ENCODE measurements at regions not wholly inside any gene's neighbourhood (a gene's known extent, or its start where the extent isn't known, plus 50 kb on each side); places are given as distances from the start of the nearest gene placed in this dataset.

DNA sequence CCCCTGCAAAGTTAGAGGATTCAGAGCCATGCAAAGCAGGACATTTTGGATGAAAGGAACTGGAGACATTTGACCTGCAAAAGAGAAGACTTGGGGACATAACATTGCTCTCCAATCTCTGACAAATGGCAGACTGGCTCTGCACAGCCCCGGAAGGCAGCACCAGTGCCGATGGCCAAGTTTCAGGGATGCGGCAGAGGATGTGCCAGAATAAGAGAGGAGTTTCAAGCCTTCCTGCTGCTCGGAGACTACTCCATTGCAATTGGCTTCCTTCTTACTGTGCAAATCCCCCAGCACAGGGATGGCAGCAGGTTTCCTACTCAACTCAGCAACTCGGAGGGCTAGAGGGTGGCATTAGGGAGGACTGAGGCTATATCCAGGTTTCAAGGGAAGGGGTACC, 268.8 kb upstream of the ZMIZ1 start:
- no peak overlapping the region for H3K27ac Mint-ChIP-seq (ENCODE audit: unreplicated experiment)
- TF ChIP-seq, protein P1, sequence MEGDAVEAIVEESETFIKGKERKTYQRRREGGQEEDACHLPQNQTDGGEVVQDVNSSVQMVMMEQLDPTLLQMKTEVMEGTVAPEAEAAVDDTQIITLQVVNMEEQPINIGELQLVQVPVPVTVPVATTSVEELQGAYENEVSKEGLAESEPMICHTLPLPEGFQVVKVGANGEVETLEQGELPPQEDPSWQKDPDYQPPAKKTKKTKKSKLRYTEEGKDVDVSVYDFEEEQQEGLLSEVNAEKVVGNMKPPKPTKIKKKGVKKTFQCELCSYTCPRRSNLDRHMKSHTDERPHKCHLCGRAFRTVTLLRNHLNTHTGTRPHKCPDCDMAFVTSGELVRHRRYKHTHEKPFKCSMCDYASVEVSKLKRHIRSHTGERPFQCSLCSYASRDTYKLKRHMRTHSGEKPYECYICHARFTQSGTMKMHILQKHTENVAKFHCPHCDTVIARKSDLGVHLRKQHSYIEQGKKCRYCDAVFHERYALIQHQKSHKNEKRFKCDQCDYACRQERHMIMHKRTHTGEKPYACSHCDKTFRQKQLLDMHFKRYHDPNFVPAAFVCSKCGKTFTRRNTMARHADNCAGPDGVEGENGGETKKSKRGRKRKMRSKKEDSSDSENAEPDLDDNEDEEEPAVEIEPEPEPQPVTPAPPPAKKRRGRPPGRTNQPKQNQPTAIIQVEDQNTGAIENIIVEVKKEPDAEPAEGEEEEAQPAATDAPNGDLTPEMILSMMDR (IDR thresholded peaks at IDR 0.05; ENCODE audit: partially characterized antibody, unreplicated experiment): no peak
- no peak for DNase-seq
- no peaks in the 10 kb centered on the region for H3K36me3 Mint-ChIP-seq (ENCODE audit: unreplicated experiment)
- H3K27me3 Mint-ChIP-seq (ENCODE audit: unreplicated experiment): peaks cover 8% of the 10 kb centered on the region
- peaks cover 13% of the 10 kb centered on the region for H3K4me1 Mint-ChIP-seq (ENCODE audit: low read depth, unreplicated experiment)
- H3K9me3 Mint-ChIP-seq (ENCODE audit: unreplicated experiment): peaks cover 4% of the 10 kb centered on the region
- no peak overlapping the region for H3K4me3 Mint-ChIP-seq (ENCODE audit: unreplicated experiment)

- H3K27ac Mint-ChIP-seq (ENCODE audit: unreplicated experiment): no peak overlapping the region
- TF ChIP-seq, protein P1 (IDR thresholded peaks at IDR 0.05; ENCODE audit: partially characterized antibody, unreplicated experiment): no peak
- DNase-seq: no peak
- no peaks in the 10 kb centered on the region for H3K36me3 Mint-ChIP-seq (ENCODE audit: unreplicated experiment)
- peaks cover 4% of the 10 kb centered on the region for H3K9me3 Mint-ChIP-seq (ENCODE audit: unreplicated experiment)
- H3K4me1 Mint-ChIP-seq (ENCODE audit: low read depth, unreplicated experiment): peaks cover 13% of the 10 kb centered on the region
- peaks cover 8% of the 10 kb centered on the region for H3K27me3 Mint-ChIP-seq (ENCODE audit: unreplicated experiment)
- H3K4me3 Mint-ChIP-seq (ENCODE audit: unreplicated experiment): no peak overlapping the region
Measured at GRCh38 chr10:78800535-78801320, 268.0 kb upstream of the ZMIZ1 start.

DNA sequence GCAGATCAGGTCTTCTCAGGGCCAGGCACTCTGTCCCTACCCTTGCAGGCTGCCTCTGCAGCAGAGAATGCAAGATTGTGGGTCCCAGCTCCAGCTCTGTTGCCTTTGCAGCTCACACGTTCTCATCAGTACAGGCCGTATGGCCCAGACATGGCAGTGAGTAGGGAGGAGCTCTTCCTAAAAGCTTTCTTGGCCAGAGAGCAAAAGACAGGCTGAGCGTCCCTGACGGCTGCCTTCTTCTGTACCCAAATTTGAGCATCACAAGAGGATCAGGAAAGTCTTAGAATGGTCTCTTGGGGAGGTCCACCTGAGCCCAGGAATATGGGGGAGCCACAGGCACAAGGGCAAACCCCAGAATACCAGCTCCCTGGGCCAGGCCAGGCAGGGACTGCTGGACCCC, 266.3 kb upstream of the ZMIZ1 start:
- Mint-ChIP-seq H3K9me3 (ENCODE audit: unreplicated experiment) (peaks cover 4% of the 10 kb centered on the region), H3K27me3 (ENCODE audit: unreplicated experiment) (peaks cover 8% of the 10 kb centered on the region), H3K27ac (ENCODE audit: unreplicated experiment) (no peak overlapping the region), H3K4me1 (ENCODE audit: low read depth, unreplicated experiment) (peaks cover 13% of the 10 kb centered on the region), H3K4me3 (ENCODE audit: unreplicated experiment) (no peak overlapping the region), H3K36me3 (ENCODE audit: unreplicated experiment) (no peaks in the 10 kb centered on the region)
- TF ChIP-seq, protein P1 (IDR thresholded peaks at IDR 0.05; ENCODE audit: partially characterized antibody, unreplicated experiment): no peak
- no peak for DNase-seq

GRCh38 chr10:78802866-78803265, 265.9 kb upstream of the ZMIZ1 start:
- H3K4me1 Mint-ChIP-seq (ENCODE audit: low read depth, unreplicated experiment): peaks cover 13% of the 10 kb centered on the region
- H3K27ac Mint-ChIP-seq (ENCODE audit: unreplicated experiment): no peak overlapping the region
- TF ChIP-seq, protein P1 (IDR thresholded peaks at IDR 0.05; ENCODE audit: partially characterized antibody, unreplicated experiment): no peak
- peaks cover 8% of the 10 kb centered on the region for H3K27me3 Mint-ChIP-seq (ENCODE audit: unreplicated experiment)
- DNase-seq: no peak
- peaks cover 4% of the 10 kb centered on the region for H3K9me3 Mint-ChIP-seq (ENCODE audit: unreplicated experiment)
- H3K36me3 Mint-ChIP-seq (ENCODE audit: unreplicated experiment): no peaks in the 10 kb centered on the region
- no peak overlapping the region for H3K4me3 Mint-ChIP-seq (ENCODE audit: unreplicated experiment)

DNA sequence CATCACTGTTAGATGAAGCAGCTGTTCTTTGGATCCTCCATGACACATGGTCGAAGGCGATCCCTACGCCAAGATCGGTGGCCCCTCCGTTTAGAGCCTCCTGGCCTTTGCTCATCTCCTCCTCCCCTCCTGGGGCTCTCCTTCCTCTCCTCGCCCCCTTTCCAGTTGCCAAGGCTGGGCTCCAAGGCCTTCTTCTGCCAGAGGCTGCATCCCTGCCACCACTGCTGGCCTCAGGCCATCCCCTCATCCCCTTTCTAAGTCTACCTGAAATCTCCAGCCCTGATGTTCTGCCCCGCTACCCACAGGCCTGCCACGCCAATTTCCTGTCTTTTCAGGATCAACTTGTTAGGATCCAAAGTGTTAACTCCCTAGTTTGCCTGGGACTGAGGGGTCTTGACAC, 265.1 kb upstream of the ZMIZ1 start:
- H3K4me1 Mint-ChIP-seq (ENCODE audit: low read depth, unreplicated experiment): peaks cover 17% of the 10 kb centered on the region
- TF ChIP-seq, protein P1 (IDR thresholded peaks at IDR 0.05; ENCODE audit: partially characterized antibody, unreplicated experiment): no peak

More for the DNA sequence above, 265.1 kb upstream of the ZMIZ1 start:
- Mint-ChIP-seq H3K9me3 (ENCODE audit: unreplicated experiment) (peaks cover 4% of the 10 kb centered on the region), H3K27ac (ENCODE audit: unreplicated experiment) (no peak overlapping the region), H3K4me3 (ENCODE audit: unreplicated experiment) (no peak overlapping the region), H3K36me3 (ENCODE audit: unreplicated experiment) (no peaks in the 10 kb centered on the region), H3K27me3 (ENCODE audit: unreplicated experiment) (peaks cover 8% of the 10 kb centered on the region)
- no peak for DNase-seq
